Endothelial cell of umbilical vein (primary cell): ENCODE measurements at regions not wholly inside any gene's neighbourhood (a gene's known extent, or its start where the extent isn't known, plus 50 kb on each side); places are given as distances from the start of the nearest gene placed in this dataset.

Experiments
- BruUV-seq: library from RNA; stranded (reverse); fragments of 400-500 nt; replicated peaks from 2 replicates; lab custom pipeline; 2021; lab: Mats Ljungman, UMichigan
- CTCF ChIA-PET: fragments of 300-600, 350-600 bp; sonication (Branson Sonifier 250); formaldehyde crosslinking; loops from one replicate; lab custom pipeline; 2021; ENCODE audit warnings: antibody characterized with exemption, inconsistent platforms; lab: Charles Lee
- POLR2A ChIA-PET: fragments of 300-600, 350-600 bp; sonication (Branson Sonifier 250); formaldehyde crosslinking; loops from one replicate; lab custom pipeline; 2021; ENCODE audit warnings: antibody characterized with exemption, inconsistent platforms; lab: Charles Lee
- DNase-seq: peaks from one replicate; pipeline ENCODE4 v3.0.0-alpha.2; 2011; ENCODE audit warnings: low read depth, low spot score
- FAIRE-seq: peaks from 2 replicates; lab custom pipeline; 2011; peaks lifted over from hg19 to GRCh38; lab: Jason Lieb, UNC
- H2AFZ ChIP-seq: 2 replicates; pipeline ENCODE4 v1.6.0; 2012; ENCODE audit warnings: low read depth, low read length, control low read depth, inconsistent platforms
- H3K27ac ChIP-seq: 2 replicates; pipeline ENCODE4 v1.5.1; 2011; ENCODE audit warnings: low read depth, mild to moderate bottlenecking, control low read depth, low read length, moderate library complexity; ENCODE audit not compliant: insufficient read depth
- H3K27me3 ChIP-seq, 2 experiments: 2 replicates each; pipeline versions ENCODE4 v1.6.0 to v1.6.1; 2011; ENCODE audit warnings: low read length in 2 of 2, mixed read lengths in 1 of 2; ENCODE audit not compliant: control insufficient read depth in 2 of 2, insufficient read depth in 2 of 2
- H3K36me3 ChIP-seq, 2 experiments: 2 replicates in 1 of 2; 3 replicates in 1 of 2; pipeline ENCODE4 v1.5.1; 2011; ENCODE audit warnings: low read length in 2 of 2, mild to moderate bottlenecking in 1 of 2, moderate library complexity in 1 of 2; ENCODE audit not compliant: control insufficient read depth in 2 of 2, insufficient read depth in 2 of 2; ENCODE audit errors: extremely low read depth in 1 of 2
- H3K4me1 ChIP-seq: 3 replicates; pipeline ENCODE4 v1.5.1; 2011; ENCODE audit warnings: mild to moderate bottlenecking, low read length; ENCODE audit not compliant: control insufficient read depth, insufficient read depth; ENCODE audit errors: extremely low read depth
- H3K4me2 ChIP-seq: 2 replicates; pipeline ENCODE4 v1.6.1; 2011; ENCODE audit warnings: low read length, control low read depth, mixed read lengths; ENCODE audit not compliant: insufficient read depth
- H3K4me3 ChIP-seq, 3 experiments: fragments of 200-600 bp in 1 of 3; sonication (generic), shearing (Covaris generic) in 1 of 3; replicated peaks in 1 of 3; 2 replicates each; pipeline ENCODE4 v1.5.1; 2011 to 2016; ENCODE audit warnings: control low read depth in 3 of 3, low read length in 3 of 3, mild to moderate bottlenecking in 2 of 3, inconsistent platforms in 1 of 3, low read depth in 1 of 3, moderate library complexity in 1 of 3; ENCODE audit not compliant: insufficient read depth in 1 of 3
- H3K79me2 ChIP-seq: 2 replicates; pipeline ENCODE4 v1.6.0; 2012; ENCODE audit warnings: low read length, inconsistent platforms; ENCODE audit not compliant: control insufficient read depth, insufficient read depth
- H3K9ac ChIP-seq: replicated peaks from 2 replicates; pipeline ENCODE3; 2011; ENCODE audit warnings: low read length, control low read depth; ENCODE audit not compliant: insufficient read depth; ENCODE audit errors: extremely low read depth
- H3K9me1 ChIP-seq: replicated peaks from 3 replicates; pipeline ENCODE4 v1.6.0; 2011; ENCODE audit warnings: mild to moderate bottlenecking, low read length; ENCODE audit not compliant: control insufficient read depth, insufficient read depth; ENCODE audit errors: extremely low read depth
- H3K9me3 ChIP-seq: replicated peaks from 2 replicates; pipeline ENCODE4 v1.5.1; 2012; ENCODE audit warnings: low read length, inconsistent platforms; ENCODE audit not compliant: control insufficient read depth, insufficient read depth
- H4K20me1 ChIP-seq: replicated peaks from 2 replicates; pipeline ENCODE3; 2011; ENCODE audit warnings: mild to moderate bottlenecking, low read length; ENCODE audit not compliant: control insufficient read depth, insufficient read depth; ENCODE audit errors: extremely low read depth
- CTCF ChIP-seq, 2 donors: IDR thresholded peaks; 1 replicate in 1 of 2; 2 replicates in 1 of 2; pipeline ENCODE4 v1.5.1; 2011; ENCODE audit warnings: low read length in 2 of 2, mild to moderate bottlenecking in 2 of 2, moderate library complexity in 2 of 2, control low read depth in 1 of 2, inconsistent platforms in 1 of 2, low read depth in 1 of 2; ENCODE audit not compliant: insufficient read depth in 1 of 2; ENCODE audit errors: extremely low read depth in 1 of 2
- EZH2 ChIP-seq: IDR thresholded peaks from 2 replicates; pipeline ENCODE4 v1.6.1; 2012; ENCODE audit warnings: borderline replicate concordance, low read depth, mild to moderate bottlenecking, moderate library complexity, low read length, inconsistent platforms; ENCODE audit not compliant: severe bottlenecking
- FOS ChIP-seq: IDR thresholded peaks from 2 replicates; pipeline ENCODE4 v1.6.1; 2011; ENCODE audit warnings: mild to moderate bottlenecking, low read length, moderate library complexity, borderline replicate concordance; ENCODE audit not compliant: insufficient read depth
- GATA2 ChIP-seq: IDR thresholded peaks from 2 replicates; pipeline ENCODE4 v1.7.0; 2011; ENCODE audit warnings: low read depth, mild to moderate bottlenecking, moderate library complexity, mixed read lengths, low read length; ENCODE audit not compliant: insufficient read length, insufficient read depth
- JUN ChIP-seq: IDR thresholded peaks from 2 replicates; pipeline ENCODE4 v1.6.1; 2011; ENCODE audit warnings: borderline replicate concordance, low read depth; ENCODE audit not compliant: insufficient read length, insufficient read depth
- MYC ChIP-seq: IDR thresholded peaks from one replicate; pipeline ENCODE4 v1.6.1; 2011; ENCODE audit warnings: mild to moderate bottlenecking, low read depth, low read length
- POLR2A ChIP-seq: IDR thresholded peaks from 2 replicates; pipeline ENCODE4 v1.6.1; 2012; ENCODE audit warnings: low read depth, mild to moderate bottlenecking, control low read depth, low read length
- POLR2AphosphoS5 ChIP-seq: IDR thresholded peaks from 2 replicates; pipeline ENCODE4 v1.6.1; 2012; ENCODE audit warnings: low read depth, mild to moderate bottlenecking, control low read depth, low read length, moderate library complexity; ENCODE audit not compliant: insufficient read depth
- dilution Hi-C: fragments of 300-500 bp; cut with MboI; formaldehyde crosslinking; loops from one replicate; pipeline ENCODE4 v1.15.0; 2019; ENCODE audit warnings: low sequenced_read_pairs; ENCODE audit not compliant: extremely low pct_ligation_motif_present
- intact Hi-C: fragments of 100-400 bp; cut with micrococcal nuclease; formaldehyde crosslinking; loops from one replicate; pipeline ENCODE4 v1.10.0; 2022
- TF ChIP-seq, protein P1 (sequence below): IDR thresholded peaks from 2 replicates; pipeline ENCODE4 v1.6.1; 2011; ENCODE audit not compliant: insufficient read depth, insufficient read length

GRCh38 chr12:92630968-92631367 lies 71.8 kb upstream of the PLEKHG7 start:
- H2AFZ ChIP-seq: no peak overlapping the region
- H3K4me3 ChIP-seq: no peak overlapping the region
- no peaks in the 10 kb centered on the region for H3K79me2 ChIP-seq
- no TSS peak for BruUV-seq
- H3K27me3 ChIP-seq: peaks cover 0 to 2% of the 10 kb centered on the region in 2 experiments
- no peaks in the 10 kb centered on the region for H4K20me1 ChIP-seq
- no peak overlapping the region for H3K4me2 ChIP-seq
- FAIRE-seq: no peak
- CTCF ChIA-PET: interaction anchor here (0.8 to 1.9 kb wide), 3 partner anchors 16 to 197 kb away, joined by 3 to 7 read pairs (median 3); no protein-coding TSS in a partner anchor
- intact Hi-C loops: no loop called here
- TF ChIP-seq GATA2 (no peak), POLR2AphosphoS5 (no peak), POLR2A (no peak), EZH2 (no peak), MYC (no peak), CTCF (IDR thresholded peaks at IDR 0.05; ENCODE audit: extremely low read depth in 1 of 2, insufficient read depth in 1 of 2, low read depth in 1 of 2, low read length in 2 of 2) (no peak), FOS (no peak), JUN (no peak)
- TF ChIP-seq, protein P1, sequence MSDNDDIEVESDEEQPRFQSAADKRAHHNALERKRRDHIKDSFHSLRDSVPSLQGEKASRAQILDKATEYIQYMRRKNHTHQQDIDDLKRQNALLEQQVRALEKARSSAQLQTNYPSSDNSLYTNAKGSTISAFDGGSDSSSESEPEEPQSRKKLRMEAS: no peak
- dilution Hi-C loops: no loop called here
- H3K4me1 ChIP-seq: no peaks in the 10 kb centered on the region
- no peaks in the 10 kb centered on the region for H3K9me3 ChIP-seq
- H3K27ac ChIP-seq: no peak overlapping the region
- no peak overlapping the region for H3K9ac ChIP-seq
- DNase-seq: no peak
- POLR2A ChIA-PET: no interaction called here
- H3K36me3 ChIP-seq: no peaks in the 10 kb centered on the region
- H3K9me1 ChIP-seq: no peaks in the 10 kb centered on the region
